Fibroblast of lung (primary cell): ENCODE measurements at regions not wholly inside any gene's neighbourhood (a gene's known extent, or its start where the extent isn't known, plus 50 kb on each side); places are given as distances from the start of the nearest gene placed in this dataset.

Experiments used
- DNase-seq, 2 donors: peaks; one replicate each; pipeline versions ENCODE4 v3.0.0 to v3.0.0-alpha.2; 2010; ENCODE audit warnings: low read depth in 2 of 2
- H2AFZ ChIP-seq: 2 replicates; pipeline ENCODE4 v1.5.1; 2012; ENCODE audit warnings: low read length, control low read depth, inconsistent platforms
- H3K27ac ChIP-seq: 2 replicates; pipeline ENCODE4 v1.5.1; 2011; ENCODE audit warnings: low read length, control low read depth; ENCODE audit not compliant: insufficient read depth
- H3K27me3 ChIP-seq: 2 replicates; pipeline ENCODE4 v1.5.1; 2011; ENCODE audit warnings: mild to moderate bottlenecking, low read length; ENCODE audit not compliant: control insufficient read depth, insufficient read depth
- H3K36me3 ChIP-seq: 2 replicates; pipeline ENCODE4 v1.5.1; 2011; ENCODE audit warnings: low read length; ENCODE audit not compliant: control insufficient read depth, insufficient read depth
- H3K4me1 ChIP-seq: 2 replicates; pipeline ENCODE4 v1.5.1; 2011; ENCODE audit warnings: low read length; ENCODE audit not compliant: control insufficient read depth, insufficient read depth; ENCODE audit errors: extremely low read depth
- H3K4me2 ChIP-seq: 2 replicates; pipeline ENCODE4 v1.5.1; 2011; ENCODE audit warnings: low read length, control low read depth; ENCODE audit not compliant: insufficient read depth; ENCODE audit errors: extremely low read depth
- H3K4me3 ChIP-seq, 4 experiments: fragments of 200-600 bp in 1 of 4; sonication (generic) in 1 of 4; replicated peaks in 1 of 4; 2 replicates each; pipeline ENCODE4 v1.5.1; 2011 to 2016; ENCODE audit warnings: low read length in 4 of 4, low read depth in 3 of 4, mild to moderate bottlenecking in 3 of 4, control low read depth in 2 of 4, inconsistent platforms in 1 of 4, mixed read lengths in 1 of 4; ENCODE audit not compliant: insufficient read depth in 1 of 4; ENCODE audit errors: control extremely low read depth in 1 of 4
- H3K79me2 ChIP-seq: 2 replicates; pipeline ENCODE4 v1.5.1; 2012; ENCODE audit warnings: mild to moderate bottlenecking, low read length, inconsistent platforms; ENCODE audit not compliant: control insufficient read depth, insufficient read depth
- H3K9ac ChIP-seq: 2 replicates; pipeline ENCODE4 v1.5.1; 2011; ENCODE audit warnings: mild to moderate bottlenecking, low read length, control low read depth; ENCODE audit not compliant: insufficient read depth
- H3K9me3 ChIP-seq: 2 replicates; pipeline ENCODE4 v1.5.1; 2012; ENCODE audit warnings: low read depth, low read length; ENCODE audit not compliant: control insufficient read depth, insufficient read depth
- H4K20me1 ChIP-seq: 2 replicates; pipeline ENCODE4 v1.5.1; 2011; ENCODE audit warnings: low read length; ENCODE audit not compliant: control insufficient read depth, insufficient read depth; ENCODE audit errors: extremely low read depth
- CTCF ChIP-seq, 2 donors: IDR thresholded peaks in 1 of 2; conservative IDR thresholded peaks in 1 of 2; 1 replicate in 1 of 2; 2 replicates in 1 of 2; pipeline ENCODE4 v1.5.1; 2011 to 2012; ENCODE audit warnings: low read length in 2 of 2, control low read depth in 1 of 2, inconsistent platforms in 1 of 2, low read depth in 1 of 2, mild to moderate bottlenecking in 1 of 2
- EZH2 ChIP-seq: IDR thresholded peaks from 2 replicates; pipeline ENCODE4 v1.5.1; 2012; ENCODE audit warnings: low read length, control low read depth, mild to moderate bottlenecking; ENCODE audit errors: missing control alignments

GRCh38 chr1:181989261-181989920 lies 72.1 kb downstream of the ZNF648 start:
- no peak overlapping the region for H3K4me3 ChIP-seq
- TF ChIP-seq EZH2 = no peak
- TF ChIP-seq CTCF (conservative IDR thresholded peaks at IDR 0.05 in 1 of 2, IDR thresholded peaks at IDR 0.05 in 1 of 2; ENCODE audit: low read depth in 1 of 2, low read length in 2 of 2) = no peak
- H4K20me1 ChIP-seq = no peaks in the 10 kb centered on the region
- H3K9ac ChIP-seq = no peak overlapping the region
- H3K4me1 ChIP-seq = no peaks in the 10 kb centered on the region
- H3K9me3 ChIP-seq = no peaks in the 10 kb centered on the region
- no peak overlapping the region for H3K4me2 ChIP-seq
- no peaks in the 10 kb centered on the region for H3K79me2 ChIP-seq
- H3K27ac ChIP-seq = no peak overlapping the region
- DNase-seq = no peak
- H2AFZ ChIP-seq = no peak overlapping the region
- H3K36me3 ChIP-seq = no peaks in the 10 kb centered on the region
- H3K27me3 ChIP-seq = no peaks in the 10 kb centered on the region

GRCh38 chr1:181987996-181988395 lies 73.5 kb downstream of the ZNF648 start:
- Histone ChIP-seq H3K4me1 (no peaks in the 10 kb centered on the region), H3K27ac (no peak overlapping the region), H3K79me2 (no peaks in the 10 kb centered on the region), H3K36me3 (no peaks in the 10 kb centered on the region), H3K4me2 (no peak overlapping the region), H3K27me3 (no peaks in the 10 kb centered on the region), H3K9me3 (no peaks in the 10 kb centered on the region), H4K20me1 (no peaks in the 10 kb centered on the region), H3K9ac (no peak overlapping the region), H2AFZ (no peak overlapping the region), H3K4me3 (no peak overlapping the region)
- TF ChIP-seq CTCF (conservative IDR thresholded peaks at IDR 0.05 in 1 of 2, IDR thresholded peaks at IDR 0.05 in 1 of 2; ENCODE audit: low read depth in 1 of 2, low read length in 2 of 2) = no peak
- no peak for TF ChIP-seq EZH2
- no peak for DNase-seq

GRCh38 chr1:181987334-181987895 lies 74.1 kb downstream of the ZNF648 start:
- no peaks in the 10 kb centered on the region for H4K20me1 ChIP-seq
- H3K9ac ChIP-seq = no peak overlapping the region
- no peak for DNase-seq
- no peak overlapping the region for H3K27ac ChIP-seq
- H3K4me1 ChIP-seq = no peaks in the 10 kb centered on the region
- no peak overlapping the region for H3K4me3 ChIP-seq
- no peaks in the 10 kb centered on the region for H3K9me3 ChIP-seq
- no peak overlapping the region for H3K4me2 ChIP-seq
- no peaks in the 10 kb centered on the region for H3K36me3 ChIP-seq
- no peak for TF ChIP-seq CTCF (conservative IDR thresholded peaks at IDR 0.05 in 1 of 2, IDR thresholded peaks at IDR 0.05 in 1 of 2; ENCODE audit: low read depth in 1 of 2, low read length in 2 of 2)
- TF ChIP-seq EZH2 = no peak
- no peaks in the 10 kb centered on the region for H3K79me2 ChIP-seq
- no peaks in the 10 kb centered on the region for H3K27me3 ChIP-seq
- no peak overlapping the region for H2AFZ ChIP-seq
